ENCODE measurements at regions not wholly inside any gene's neighbourhood (a gene's known extent, or its start where the extent isn't known, plus 50 kb on each side); places are given as distances from the start of the nearest gene placed in this dataset.

DNA sequence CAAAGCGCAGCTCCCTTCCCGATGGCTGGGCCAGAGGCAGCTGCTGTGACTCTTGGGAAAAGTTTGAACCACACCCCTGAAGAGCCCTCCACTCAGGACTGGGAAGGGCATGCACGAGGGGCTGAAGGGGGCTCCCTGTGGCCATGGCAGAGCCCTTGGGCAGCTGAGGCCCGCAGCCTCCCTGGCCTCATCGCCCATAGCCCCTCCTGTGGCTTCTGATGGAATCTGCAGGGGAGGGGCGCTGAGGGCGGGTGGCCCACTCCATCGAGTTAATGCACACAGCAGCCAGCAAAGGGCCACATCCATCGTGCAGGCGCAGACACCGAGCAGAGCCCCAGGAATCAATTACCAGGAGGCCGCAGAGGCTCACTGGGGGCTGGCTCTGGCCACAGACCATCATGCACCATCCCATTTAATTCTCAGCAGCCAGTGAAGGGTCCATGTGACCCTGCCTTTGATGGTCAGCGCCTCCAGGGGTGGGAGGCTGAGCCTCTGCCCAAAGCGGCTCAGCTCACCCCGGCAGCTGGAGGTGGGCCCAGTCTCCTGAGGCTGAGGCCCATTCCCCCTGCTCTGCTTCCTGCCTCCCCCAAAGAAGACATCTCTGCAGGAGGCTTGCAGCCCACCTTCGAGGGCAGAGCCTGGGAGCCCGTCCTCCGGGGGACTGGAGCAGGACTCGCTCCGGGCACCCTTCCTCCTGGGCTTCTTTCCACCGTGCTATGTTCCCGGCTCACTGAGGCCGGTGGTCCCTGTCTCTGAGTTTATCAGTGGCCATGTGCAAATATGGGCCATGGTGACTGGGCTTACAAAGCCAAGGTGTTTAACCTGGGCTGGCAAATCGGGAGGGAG lies 1410.2 kb downstream of the BRD1 start:
- TF ChIP-seq EZH2 (IDR thresholded peaks at IDR 0.05; ENCODE audit: borderline replicate concordance, insufficient read depth, low read depth, low read length, poor library complexity, severe bottlenecking) = no peak
- TF ChIP-seq, protein P1, sequence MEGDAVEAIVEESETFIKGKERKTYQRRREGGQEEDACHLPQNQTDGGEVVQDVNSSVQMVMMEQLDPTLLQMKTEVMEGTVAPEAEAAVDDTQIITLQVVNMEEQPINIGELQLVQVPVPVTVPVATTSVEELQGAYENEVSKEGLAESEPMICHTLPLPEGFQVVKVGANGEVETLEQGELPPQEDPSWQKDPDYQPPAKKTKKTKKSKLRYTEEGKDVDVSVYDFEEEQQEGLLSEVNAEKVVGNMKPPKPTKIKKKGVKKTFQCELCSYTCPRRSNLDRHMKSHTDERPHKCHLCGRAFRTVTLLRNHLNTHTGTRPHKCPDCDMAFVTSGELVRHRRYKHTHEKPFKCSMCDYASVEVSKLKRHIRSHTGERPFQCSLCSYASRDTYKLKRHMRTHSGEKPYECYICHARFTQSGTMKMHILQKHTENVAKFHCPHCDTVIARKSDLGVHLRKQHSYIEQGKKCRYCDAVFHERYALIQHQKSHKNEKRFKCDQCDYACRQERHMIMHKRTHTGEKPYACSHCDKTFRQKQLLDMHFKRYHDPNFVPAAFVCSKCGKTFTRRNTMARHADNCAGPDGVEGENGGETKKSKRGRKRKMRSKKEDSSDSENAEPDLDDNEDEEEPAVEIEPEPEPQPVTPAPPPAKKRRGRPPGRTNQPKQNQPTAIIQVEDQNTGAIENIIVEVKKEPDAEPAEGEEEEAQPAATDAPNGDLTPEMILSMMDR (IDR thresholded peaks at IDR 0.05) = no peak
